RWPE1 (cell line): ENCODE measurements at regions not wholly inside any gene's neighbourhood (a gene's known extent, or its start where the extent isn't known, plus 50 kb on each side); places are given as distances from the start of the nearest gene placed in this dataset.
"Not testable (repeated sequence)": the region's sequence is repeated elsewhere in the genome, so short reads cannot be mapped to it uniquely, and the experiment has no call there.

Experiments
- CTCF ChIA-PET: fragments of 350-600 bp; sonication (Branson Sonifier 250); formaldehyde crosslinking; extraction: SDS; loops from one replicate; lab custom pipeline; 2021; lab: Yijun Ruan, JAX
- POLR2A ChIA-PET: fragments of 400-600 bp; formaldehyde crosslinking; extraction: SDS; loops from one replicate; lab custom pipeline; 2020; ENCODE audit warnings: antibody characterized with exemption; ENCODE audit not compliant: low non-redundant PET; lab: Yijun Ruan, JAX
- DNase-seq: peaks from one replicate; pipeline ENCODE4 v3.0.0; 2012; ENCODE audit warnings: low spot score
- H3K27ac ChIP-seq: fragments of 450-650 bp; 2 replicates; pipeline ENCODE4 v1.5.1; 2017
- CTCF ChIP-seq: fragments of 450-650 bp; conservative IDR thresholded peaks from 2 replicates; pipeline ENCODE4 v1.5.1; 2017; ENCODE audit warnings: low read depth, mild to moderate bottlenecking

- no peak for DNase-seq
- POLR2A ChIA-PET: no interaction called here
- CTCF ChIA-PET: no interaction called here
- TF ChIP-seq CTCF: no peak
- H3K27ac ChIP-seq: no peak overlapping the region
These were observed 86.3 kb downstream of the GYPE start for GRCh38 chr4:143819029-143819428.

DNA sequence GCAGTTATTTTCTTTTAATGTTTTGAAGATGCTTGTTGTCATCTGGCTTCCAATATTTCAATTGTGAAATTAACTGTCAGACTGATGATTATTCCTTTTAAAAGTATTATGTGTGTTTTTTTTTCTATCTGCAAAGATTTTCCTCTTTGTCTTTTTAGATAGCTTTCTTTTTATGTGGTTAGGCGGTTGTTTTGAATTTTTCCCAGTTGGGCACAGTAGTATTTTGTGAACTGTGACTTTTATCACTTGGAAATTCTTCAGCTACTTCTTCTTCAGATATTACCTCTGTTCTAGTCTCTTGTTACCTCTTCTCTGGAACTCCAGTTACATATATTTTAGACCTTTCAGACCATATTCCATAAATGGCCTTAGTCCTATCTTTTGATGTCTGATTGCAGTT is 87.5 kb downstream of the GYPE start:
- H3K27ac ChIP-seq, DNase-seq, POLR2A ChIA-PET, CTCF ChIA-PET: not testable (repeated sequence)

GRCh38 chr4:143815375-143815774 is 90.0 kb downstream of the GYPE start:
- DNase-seq, H3K27ac ChIP-seq, POLR2A ChIA-PET, CTCF ChIA-PET: not testable (repeated sequence)

DNA sequence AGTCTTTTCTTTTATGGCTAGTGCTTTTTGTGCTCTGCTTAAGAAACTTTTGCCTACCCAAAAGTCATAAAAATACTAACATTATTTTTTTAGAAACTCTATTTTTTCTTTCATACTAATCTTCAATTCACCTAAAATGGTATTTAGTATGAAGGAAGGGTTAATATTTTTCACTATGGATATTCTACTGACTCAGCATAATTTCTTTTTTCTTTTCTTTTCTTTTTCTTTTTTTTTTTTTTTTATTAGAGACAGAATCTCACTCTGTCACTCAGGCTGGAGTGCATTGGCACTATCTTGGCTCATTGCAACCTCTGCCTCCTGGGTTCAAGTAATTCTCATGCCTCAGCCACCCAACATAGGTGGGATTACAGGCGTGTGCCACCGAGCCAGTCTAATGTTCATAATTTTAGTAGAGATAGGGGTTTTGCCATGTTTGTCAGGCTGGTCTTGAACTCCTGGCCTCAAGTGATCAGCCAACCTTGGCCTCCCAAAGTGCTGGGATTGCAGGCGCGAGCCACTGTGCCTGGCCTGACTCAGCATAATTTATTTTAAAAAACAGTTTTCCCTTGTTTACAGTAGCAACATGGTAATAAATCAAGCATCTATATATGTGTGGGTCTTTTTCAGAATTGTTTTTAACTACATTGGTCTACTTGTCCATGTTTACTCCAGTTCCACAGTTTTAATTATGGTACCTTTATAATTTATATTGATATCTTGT is 91.8 kb downstream of the GYPE start:
- POLR2A ChIA-PET, CTCF ChIA-PET, DNase-seq, H3K27ac ChIP-seq: not testable (repeated sequence)

DNA sequence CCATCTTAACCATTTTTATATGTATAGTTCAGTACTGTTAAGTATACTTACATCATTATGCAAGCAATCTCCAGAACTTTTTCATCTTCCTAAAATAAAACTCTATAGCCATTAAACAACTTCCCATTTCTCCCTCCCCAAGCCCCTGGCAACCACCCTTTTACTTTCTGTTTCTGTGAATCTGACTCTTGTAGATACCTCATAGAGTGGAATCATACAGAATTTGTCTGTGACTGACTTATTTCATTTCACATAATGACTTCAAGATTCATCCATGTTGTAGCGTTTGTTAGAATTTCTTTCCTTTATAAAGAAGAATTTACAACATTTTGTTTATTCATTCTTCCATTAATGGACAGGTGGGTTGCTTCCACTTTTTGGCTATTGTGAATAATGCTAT is 91.2 kb upstream of the FREM3 start:
- CTCF ChIA-PET, DNase-seq, H3K27ac ChIP-seq, POLR2A ChIA-PET: not testable (repeated sequence)

GRCh38 chr4:143790425-143790824 is 90.0 kb upstream of the FREM3 start:
- POLR2A ChIA-PET, DNase-seq, CTCF ChIA-PET, H3K27ac ChIP-seq: not testable (repeated sequence)

- DNase-seq, CTCF ChIA-PET, POLR2A ChIA-PET, H3K27ac ChIP-seq: not testable (repeated sequence)
These were observed 89.1 kb upstream of the FREM3 start for GRCh38 chr4:143789618-143790017.

GRCh38 chr4:143784567-143784966 is 84.1 kb upstream of the FREM3 start:
- CTCF ChIA-PET: interaction anchor here (1.2 kb wide), 1 partner anchor 10 kb away, joined by 5 read pairs; no protein-coding TSS in a partner anchor
- no peak for TF ChIP-seq CTCF
- no peak for DNase-seq
- no peak overlapping the region for H3K27ac ChIP-seq
- POLR2A ChIA-PET: no interaction called here

DNA sequence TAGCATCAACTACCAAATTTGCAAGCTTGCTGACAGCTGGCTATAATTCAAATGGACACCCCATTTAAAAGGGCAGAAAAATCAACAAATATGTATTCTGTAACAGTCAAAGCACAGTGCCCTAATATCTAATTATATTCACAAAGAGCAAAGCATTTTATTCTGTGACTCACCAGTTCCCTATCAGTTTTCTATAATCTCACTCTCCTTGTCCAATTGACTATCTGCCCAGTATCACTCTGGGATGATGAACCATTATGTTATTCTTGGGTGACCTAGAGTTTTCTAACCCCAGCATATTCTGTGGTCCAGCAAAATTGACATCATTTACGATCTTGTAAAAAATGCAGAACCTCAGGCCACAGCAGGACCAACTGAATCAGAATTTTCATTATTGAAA is 82.0 kb upstream of the FREM3 start:
- ChIA-PET CTCF (no interaction called here), POLR2A (no interaction called here)
- no peak overlapping the region for H3K27ac ChIP-seq
- no peak for TF ChIP-seq CTCF
- DNase-seq: no peak
